Breast epithelium (tissue), 4 donors: ENCODE measurements at regions not wholly inside any gene's neighbourhood (a gene's known extent, or its start where the extent isn't known, plus 50 kb on each side); places are given as distances from the start of the nearest gene placed in this dataset.

Experiments
- DNase-seq, 2 donors: peaks; one replicate each; pipeline ENCODE4 v3.0.0-alpha.2; 2019; ENCODE audit warnings: low spot score in 2 of 2
- H3K27ac ChIP-seq, 2 donors: fragments of 200-600 bp; sonication (generic) in 1 of 2; one replicate each; pipeline ENCODE4 v1.5.1; 2016 to 2019; ENCODE audit warnings: mild to moderate bottlenecking in 1 of 2
- H3K27me3 ChIP-seq, 2 donors: fragments of 200-600 bp; sonication (generic) in 1 of 2; one replicate each; pipeline versions ENCODE4 v1.5.1 to v1.6.0; 2017 to 2019; ENCODE audit warnings: control low read depth in 1 of 2, mild to moderate bottlenecking in 1 of 2
- H3K36me3 ChIP-seq: fragments of 200-600 bp; one replicate; pipeline ENCODE4 v1.5.1; 2019
- H3K4me1 ChIP-seq, 2 donors: fragments of 200-600 bp; sonication (generic); one replicate each; pipeline ENCODE4 v1.5.1; 2016 to 2019; ENCODE audit warnings: control low read depth in 1 of 2
- H3K4me3 ChIP-seq, 3 donors: fragments of 200-600 bp; sonication (generic); 1 replicate in 2 of 3; 2 replicates in 1 of 3; pipeline ENCODE4 v1.5.1; 2016 to 2019; ENCODE audit warnings: mild to moderate bottlenecking in 3 of 3, moderate library complexity in 2 of 3
- H3K9me3 ChIP-seq, 2 donors: fragments of 200-600 bp; sonication (generic) in 1 of 2; one replicate each; pipeline ENCODE4 v1.5.1; 2016 to 2019; ENCODE audit warnings: control low read depth in 1 of 2
- CTCF ChIP-seq, 3 donors: fragments of 450-650 bp; IDR thresholded peaks; one replicate each; pipeline ENCODE4 v1.5.1; 2016 to 2017; ENCODE audit warnings: antibody characterized with exemption in 3 of 3, mild to moderate bottlenecking in 3 of 3, moderate library complexity in 3 of 3
- POLR2A ChIP-seq: fragments of 450-650 bp; IDR thresholded peaks from one replicate; pipeline ENCODE4 v1.6.1; 2016; ENCODE audit warnings: antibody characterized with exemption, mild to moderate bottlenecking, moderate library complexity
- POLR2AphosphoS5 ChIP-seq, 3 donors: sonication (generic); formaldehyde crosslinking; IDR thresholded peaks; one replicate each; pipeline ENCODE4 v1.6.1; 2017; ENCODE audit warnings: antibody characterized with exemption in 3 of 3
- intact Hi-C: fragments of 100-400 bp; cut with DNase I; formaldehyde crosslinking; loops from one replicate; pipeline ENCODE4 v1.15.1; 2023; ENCODE audit warnings: low total_unique reads

GRCh38 chr11:109023036-109023435, 358.2 kb downstream of the DDX10 start:
- Histone ChIP-seq H3K4me3 (no peak overlapping the region), H3K4me1 (no peaks in the 10 kb centered on the region), H3K36me3 (no peaks in the 10 kb centered on the region), H3K27ac (no peak overlapping the region), H3K27me3 (no peaks in the 10 kb centered on the region), H3K9me3 (peaks cover 3 to 9% of the 10 kb centered on the region in 2 donors)
- intact Hi-C loops: no loop called here
- TF ChIP-seq POLR2AphosphoS5 (IDR thresholded peaks at IDR 0.05): no peak
- no peak for TF ChIP-seq POLR2A
- TF ChIP-seq CTCF (IDR thresholded peaks at IDR 0.05): no peak
- no peak for DNase-seq

DNA sequence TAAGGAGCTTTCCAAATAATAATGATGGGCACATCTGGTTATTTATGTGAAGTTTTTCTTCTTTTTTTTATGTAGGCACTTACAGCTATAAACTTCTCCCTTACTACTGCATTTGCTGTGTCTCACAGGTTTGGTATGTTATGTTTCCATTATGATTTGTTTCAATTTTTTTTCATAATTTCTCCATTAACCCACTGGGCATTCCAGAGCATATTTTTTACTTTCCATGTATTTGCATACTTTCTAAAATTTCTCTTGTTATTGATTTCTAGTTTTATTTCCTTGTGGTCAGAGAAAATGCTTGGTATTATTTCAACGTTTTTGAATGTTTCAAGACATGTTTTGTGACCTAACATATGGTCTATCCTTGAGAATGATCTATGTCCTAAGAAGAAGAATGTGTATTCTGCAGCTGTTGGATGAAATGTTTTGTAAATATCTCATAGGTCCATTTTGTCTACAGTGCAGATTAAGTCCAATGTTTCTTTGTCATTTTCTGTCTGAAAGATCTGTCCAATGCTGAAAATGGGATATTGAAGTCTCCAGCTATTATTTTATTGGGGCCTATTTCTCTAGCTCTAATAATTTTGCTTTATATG, 362.1 kb downstream of the DDX10 start:
- Histone ChIP-seq H3K27ac (no peak overlapping the region), H3K4me3 (no peak overlapping the region), H3K27me3 (no peaks in the 10 kb centered on the region), H3K4me1 (no peaks in the 10 kb centered on the region), H3K36me3 (no peaks in the 10 kb centered on the region), H3K9me3 (peaks cover 3 to 9% of the 10 kb centered on the region in 2 donors)
- no peak for TF ChIP-seq POLR2AphosphoS5 (IDR thresholded peaks at IDR 0.05)
- TF ChIP-seq POLR2A: no peak
- no peak for TF ChIP-seq CTCF (IDR thresholded peaks at IDR 0.05)
- intact Hi-C loops: no loop called here
- no peak for DNase-seq

DNA sequence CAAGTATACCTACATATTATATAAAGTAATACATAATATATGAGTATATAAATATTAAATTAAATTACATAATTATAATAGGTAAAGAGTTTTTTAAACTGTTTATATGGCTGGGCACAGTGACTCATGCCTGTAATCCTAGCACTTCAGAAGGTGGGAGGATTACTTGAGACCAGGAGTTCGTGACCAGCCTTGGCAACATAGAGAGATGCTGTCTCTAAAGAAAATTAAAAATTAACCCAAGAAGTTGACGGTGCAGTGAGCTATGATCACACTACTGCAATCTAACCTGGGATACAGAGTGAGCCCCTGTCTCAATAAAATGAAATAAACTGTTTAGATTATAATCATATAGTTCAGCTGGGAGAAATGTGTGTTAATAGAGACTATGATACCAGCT, 363.0 kb downstream of the DDX10 start:
- no peaks in the 10 kb centered on the region for H3K4me1 ChIP-seq
- peaks cover 3 to 9% of the 10 kb centered on the region in 2 donors for H3K9me3 ChIP-seq
- no peak overlapping the region for H3K27ac ChIP-seq
- DNase-seq: no peak
- TF ChIP-seq POLR2A: no peak
- no peak for TF ChIP-seq CTCF (IDR thresholded peaks at IDR 0.05)
- no peak for TF ChIP-seq POLR2AphosphoS5 (IDR thresholded peaks at IDR 0.05)
- intact Hi-C loops: no loop called here
- no peaks in the 10 kb centered on the region for H3K36me3 ChIP-seq
- no peak overlapping the region for H3K4me3 ChIP-seq
- no peaks in the 10 kb centered on the region for H3K27me3 ChIP-seq

DNA sequence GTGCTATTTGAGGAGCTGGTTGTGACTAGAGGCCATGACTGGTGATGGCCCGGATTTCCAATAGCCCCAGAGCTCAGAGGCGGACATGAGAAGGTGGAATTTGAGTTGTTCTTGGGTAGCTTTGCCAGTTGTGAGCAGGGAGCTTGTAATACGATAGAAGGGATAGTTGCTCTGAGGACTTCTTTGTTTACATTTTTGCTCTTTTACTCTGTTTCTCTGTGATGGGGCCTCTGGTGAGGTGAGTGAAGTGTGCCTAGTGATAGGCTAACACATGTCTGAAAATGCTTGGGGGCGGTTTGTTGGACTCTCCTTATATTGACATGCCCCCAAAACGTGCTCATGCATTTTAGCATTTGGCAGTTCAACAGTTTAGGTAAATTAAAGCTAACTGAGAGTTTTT, 365.1 kb downstream of the DDX10 start:
- Histone ChIP-seq H3K27me3 (no peaks in the 10 kb centered on the region), H3K27ac (no peak overlapping the region), H3K9me3 (peaks cover 3 to 4% of the 10 kb centered on the region in 2 donors), H3K4me1 (no peaks in the 10 kb centered on the region), H3K4me3 (no peak overlapping the region), H3K36me3 (no peaks in the 10 kb centered on the region)
- intact Hi-C loops: no loop called here
- DNase-seq: no peak
- no peak for TF ChIP-seq CTCF (IDR thresholded peaks at IDR 0.05)
- no peak for TF ChIP-seq POLR2AphosphoS5 (IDR thresholded peaks at IDR 0.05)
- no peak for TF ChIP-seq POLR2A

DNA sequence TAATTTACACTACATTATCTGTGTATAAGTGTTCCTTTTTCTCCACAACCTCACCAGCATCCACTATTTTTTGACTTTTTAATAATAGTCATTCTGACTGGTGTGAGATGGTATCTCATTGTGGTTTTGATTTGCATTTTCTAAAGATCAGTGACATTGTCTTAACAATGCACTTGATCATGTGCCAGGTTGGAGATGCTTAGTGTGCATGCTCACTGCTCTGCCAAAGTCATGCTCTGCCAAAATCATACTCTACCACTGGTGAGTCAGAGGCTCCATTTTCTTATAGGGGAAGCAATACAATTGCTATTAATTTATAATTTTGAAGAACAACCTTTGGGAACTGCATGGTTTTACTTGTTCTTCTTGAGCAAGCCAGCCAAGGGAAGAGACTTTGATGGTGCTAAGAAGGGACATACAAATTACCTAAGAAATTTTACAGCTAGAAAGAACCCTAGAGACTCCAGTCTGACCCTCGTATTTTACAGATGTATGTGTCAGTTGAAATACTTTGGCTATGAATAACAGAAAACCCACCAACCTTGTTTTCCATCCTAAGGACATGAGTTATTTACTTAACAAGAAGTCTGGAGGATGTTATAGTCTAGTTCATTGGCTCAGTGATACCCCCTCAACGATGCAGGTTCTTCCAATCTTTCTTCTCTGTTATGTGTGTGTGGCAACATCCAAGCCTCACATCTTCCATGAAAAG, 368.9 kb downstream of the DDX10 start:
- Histone ChIP-seq H3K4me1 (no peaks in the 10 kb centered on the region), H3K36me3 (no peaks in the 10 kb centered on the region), H3K27ac (no peak overlapping the region), H3K27me3 (no peaks in the 10 kb centered on the region), H3K4me3 (no peak overlapping the region), H3K9me3 (no peaks in the 10 kb centered on the region)
- no peak for DNase-seq
- intact Hi-C loops: no loop called here
- TF ChIP-seq CTCF (IDR thresholded peaks at IDR 0.05) (no peak), POLR2A (no peak), POLR2AphosphoS5 (IDR thresholded peaks at IDR 0.05) (no peak)
